IMR-90 (cell line): ENCODE measurements at regions not wholly inside any gene's neighbourhood (a gene's known extent, or its start where the extent isn't known, plus 50 kb on each side); places are given as distances from the start of the nearest gene placed in this dataset.

Experiments used
- CEBPB ChIP-seq: IDR thresholded peaks from 2 replicates; pipeline ENCODE4 v1.6.1; 2012; ENCODE audit warnings: low read depth, low read length, improper control_type of control experiment
- CTCF ChIP-seq: conservative IDR thresholded peaks from 2 replicates; pipeline ENCODE4 v1.5.1; 2012; ENCODE audit warnings: mild to moderate bottlenecking, low read depth, low read length, improper control_type of control experiment
- MAFK ChIP-seq: IDR thresholded peaks from 2 replicates; pipeline ENCODE4 v1.6.1; 2012; ENCODE audit warnings: low read depth, low read length, improper control_type of control experiment
- MAZ ChIP-seq: IDR thresholded peaks from 2 replicates; pipeline ENCODE4 v1.6.1; 2012; ENCODE audit warnings: low read depth, mild to moderate bottlenecking, low read length, improper control_type of control experiment, moderate library complexity, borderline replicate concordance
- MXI1 ChIP-seq: IDR thresholded peaks from 2 replicates; pipeline ENCODE4 v1.6.1; 2012; ENCODE audit warnings: low read depth, mild to moderate bottlenecking, low read length, moderate library complexity, borderline replicate concordance
- POLR2A ChIP-seq: IDR thresholded peaks from 2 replicates; pipeline ENCODE4 v1.6.1; 2012; ENCODE audit warnings: mild to moderate bottlenecking, low read depth, low read length
- SMC3 ChIP-seq: fragments of 150-350 bp; IDR thresholded peaks from 2 replicates; pipeline ENCODE4 v1.6.1; 2016; ENCODE audit warnings: low read depth, mild to moderate bottlenecking, antibody characterized with exemption, low read length, moderate library complexity

- TF ChIP-seq POLR2A (no peak), MAZ (no peak), CTCF (no peak), SMC3 (no peak), MXI1 (no peak), MAFK (no peak), CEBPB (no peak)
These were observed 134.9 kb upstream of the HSF2 start for GRCh38 chr6:122264557-122264956.
